NB4 (cell line): ENCODE measurements at regions not wholly inside any gene's neighbourhood (a gene's known extent, or its start where the extent isn't known, plus 50 kb on each side); places are given as distances from the start of the nearest gene placed in this dataset.

Source experiments
- MAX ChIP-seq: IDR thresholded peaks from 2 replicates; pipeline ENCODE4 v1.6.1; 2011; ENCODE audit warnings: low read depth, low read length
- MYC ChIP-seq: IDR thresholded peaks from 2 replicates; pipeline ENCODE4 v1.6.1; 2011; ENCODE audit warnings: low read depth, low read length
- POLR2A ChIP-seq: IDR thresholded peaks from 2 replicates; pipeline ENCODE4 v1.6.1; 2011; ENCODE audit warnings: mild to moderate bottlenecking; ENCODE audit not compliant: insufficient read length; ENCODE audit errors: extremely low read depth
- TF ChIP-seq, protein P1 (sequence below): IDR thresholded peaks from one replicate; pipeline ENCODE4 v1.5.1; 2012; ENCODE audit warnings: low read depth, low read length

GRCh38 chr5:158120760-158121159 is 261.8 kb upstream of the CLINT1 start:
- TF ChIP-seq, protein P1, sequence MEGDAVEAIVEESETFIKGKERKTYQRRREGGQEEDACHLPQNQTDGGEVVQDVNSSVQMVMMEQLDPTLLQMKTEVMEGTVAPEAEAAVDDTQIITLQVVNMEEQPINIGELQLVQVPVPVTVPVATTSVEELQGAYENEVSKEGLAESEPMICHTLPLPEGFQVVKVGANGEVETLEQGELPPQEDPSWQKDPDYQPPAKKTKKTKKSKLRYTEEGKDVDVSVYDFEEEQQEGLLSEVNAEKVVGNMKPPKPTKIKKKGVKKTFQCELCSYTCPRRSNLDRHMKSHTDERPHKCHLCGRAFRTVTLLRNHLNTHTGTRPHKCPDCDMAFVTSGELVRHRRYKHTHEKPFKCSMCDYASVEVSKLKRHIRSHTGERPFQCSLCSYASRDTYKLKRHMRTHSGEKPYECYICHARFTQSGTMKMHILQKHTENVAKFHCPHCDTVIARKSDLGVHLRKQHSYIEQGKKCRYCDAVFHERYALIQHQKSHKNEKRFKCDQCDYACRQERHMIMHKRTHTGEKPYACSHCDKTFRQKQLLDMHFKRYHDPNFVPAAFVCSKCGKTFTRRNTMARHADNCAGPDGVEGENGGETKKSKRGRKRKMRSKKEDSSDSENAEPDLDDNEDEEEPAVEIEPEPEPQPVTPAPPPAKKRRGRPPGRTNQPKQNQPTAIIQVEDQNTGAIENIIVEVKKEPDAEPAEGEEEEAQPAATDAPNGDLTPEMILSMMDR, result no peak
- no peak for TF ChIP-seq MAX
- no peak for TF ChIP-seq MYC
- TF ChIP-seq POLR2A, result no peak
